ENCODE measurements at regions not wholly inside any gene's neighbourhood (a gene's known extent, or its start where the extent isn't known, plus 50 kb on each side); places are given as distances from the start of the nearest gene placed in this dataset.

- in situ Hi-C loops (cut with HindIII; ENCODE audit: low sequenced_read_pairs), result no loop called here
- no peak for TF ChIP-seq CTCF (IDR thresholded peaks at IDR 0.05; ENCODE audit: low read depth, low read length)
- no peak for DNase-seq (ENCODE audit: low read depth, low spot score)
- H3K4me3 ChIP-seq (ENCODE audit: low read depth, low read length), result no peak overlapping the region
These were observed 59.4 kb upstream of the ASIC2 start for GRCh38 chr17:33352526-33352925.

GRCh38 chr17:33356266-33356665, 63.2 kb upstream of the ASIC2 start:
- in situ Hi-C loops (cut with HindIII; ENCODE audit: low sequenced_read_pairs), result no loop called here
- TF ChIP-seq CTCF (IDR thresholded peaks at IDR 0.05; ENCODE audit: low read depth, low read length), result no peak
- DNase-seq (ENCODE audit: low read depth, low spot score), result no peak
- H3K4me3 ChIP-seq (ENCODE audit: low read depth, low read length), result no peak overlapping the region

GRCh38 chr17:33363475-33363874, 70.4 kb upstream of the ASIC2 start:
- in situ Hi-C loops (cut with HindIII; ENCODE audit: low sequenced_read_pairs), result no loop called here
- TF ChIP-seq CTCF (IDR thresholded peaks at IDR 0.05; ENCODE audit: low read depth, low read length), result no peak
- no peak for DNase-seq (ENCODE audit: low read depth, low spot score)
- H3K4me3 ChIP-seq (ENCODE audit: low read depth, low read length), result no peak overlapping the region

GRCh38 chr17:33366960-33367359, 73.9 kb upstream of the ASIC2 start:
- no peak for TF ChIP-seq CTCF (IDR thresholded peaks at IDR 0.05; ENCODE audit: low read depth, low read length)
- no peak for DNase-seq (ENCODE audit: low read depth, low spot score)
- in situ Hi-C loops (cut with HindIII; ENCODE audit: low sequenced_read_pairs), result no loop called here
- H3K4me3 ChIP-seq (ENCODE audit: low read depth, low read length), result no peak overlapping the region

GRCh38 chr17:33369149-33369548, 76.1 kb upstream of the ASIC2 start:
- DNase-seq (ENCODE audit: low read depth, low spot score), result no peak
- in situ Hi-C loops (cut with HindIII; ENCODE audit: low sequenced_read_pairs), result no loop called here
- no peak for TF ChIP-seq CTCF (IDR thresholded peaks at IDR 0.05; ENCODE audit: low read depth, low read length)
- H3K4me3 ChIP-seq (ENCODE audit: low read depth, low read length), result no peak overlapping the region

- DNase-seq (ENCODE audit: low read depth, low spot score), result no peak
- no peak for TF ChIP-seq CTCF (IDR thresholded peaks at IDR 0.05; ENCODE audit: low read depth, low read length)
- in situ Hi-C loops (cut with HindIII; ENCODE audit: low sequenced_read_pairs), result no loop called here
- no peak overlapping the region for H3K4me3 ChIP-seq (ENCODE audit: low read depth, low read length)
These were observed 76.8 kb upstream of the ASIC2 start for GRCh38 chr17:33369876-33370275.

GRCh38 chr17:33370401-33370800, 77.3 kb upstream of the ASIC2 start:
- DNase-seq (ENCODE audit: low read depth, low spot score), result no peak
- no peak overlapping the region for H3K4me3 ChIP-seq (ENCODE audit: low read depth, low read length)
- TF ChIP-seq CTCF (IDR thresholded peaks at IDR 0.05; ENCODE audit: low read depth, low read length), result no peak
- in situ Hi-C loops (cut with HindIII; ENCODE audit: low sequenced_read_pairs), result no loop called here
